ENCODE measurements at regions not wholly inside any gene's neighbourhood (a gene's known extent, or its start where the extent isn't known, plus 50 kb on each side); places are given as distances from the start of the nearest gene placed in this dataset.

- no peak for TF ChIP-seq EP300 (IDR thresholded peaks at IDR 0.05; ENCODE audit: borderline replicate concordance in 1 of 2, low read depth in 2 of 2, low read length in 2 of 2)
These were observed 547.7 kb downstream of the TNS3 start (continued) for GRCh38 chr7:47034180-47034579.

All from H1 (cell line).